ENCODE measurements at regions not wholly inside any gene's neighbourhood (a gene's known extent, or its start where the extent isn't known, plus 50 kb on each side); places are given as distances from the start of the nearest gene placed in this dataset.
"Not testable (repeated sequence)": the region's sequence is repeated elsewhere in the genome, so short reads cannot be mapped to it uniquely, and the experiment has no call there.

DNA sequence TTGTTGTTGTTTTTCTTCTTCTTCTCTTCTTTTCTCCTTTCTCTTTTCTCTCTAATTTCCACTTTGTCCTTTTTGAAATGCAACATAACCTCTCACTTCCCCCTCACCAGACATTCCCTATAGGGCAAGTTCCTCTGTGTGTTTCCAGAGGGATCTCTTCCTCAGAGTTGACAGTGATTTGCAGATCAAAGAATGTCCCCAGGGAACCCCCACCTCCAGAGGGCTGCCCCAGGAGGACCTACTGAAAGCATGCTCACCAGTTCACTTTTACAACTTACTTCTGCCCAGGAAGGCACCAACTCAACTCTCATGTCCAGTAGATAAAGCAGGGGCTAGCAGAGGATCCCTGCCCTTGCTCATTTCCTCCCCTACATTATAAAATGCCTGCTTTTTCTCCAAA, 1648.0 kb downstream of the PCDH9 start:
- CTCF ChIA-PET, result no interaction called here
- Histone ChIP-seq H3K9me3 (ENCODE audit: control extremely low read depth in 1 of 5, control insufficient read depth in 4 of 5, insufficient read depth in 2 of 5, low read depth in 1 of 5, low read length in 4 of 5) (no peaks in the 10 kb centered on the region), H3K4me3 (ENCODE audit: control insufficient read depth in 1 of 7, extremely low read depth in 1 of 7, insufficient read depth in 4 of 7, low read depth in 2 of 7, low read length in 6 of 7) (no peak overlapping the region), H3K4me1 (ENCODE audit: control extremely low read depth in 1 of 4, control insufficient read depth in 4 of 4, insufficient read depth in 4 of 4, low read length in 3 of 4) (no peaks in the 10 kb centered on the region), H3K27me3 (replicated peaks in 2 of 5; ENCODE audit: control insufficient read depth in 4 of 5, insufficient read depth in 5 of 5, low read length in 4 of 5) (no peaks in the 10 kb centered on the region), H3K27ac (ENCODE audit: insufficient read depth in 1 of 2, low read depth in 1 of 2, low read length in 2 of 2, poor library complexity in 1 of 2, severe bottlenecking in 2 of 2) (no peak overlapping the region), H3K36me3 (ENCODE audit: control insufficient read depth in 4 of 4, insufficient read depth in 4 of 4, low read length in 3 of 4) (no peaks in the 10 kb centered on the region)
- POLR2A ChIA-PET, result no interaction called here
- DNase-seq, result no peak

- H3K27me3 ChIP-seq (replicated peaks in 2 of 5; ENCODE audit: control insufficient read depth in 4 of 5, insufficient read depth in 5 of 5, low read length in 4 of 5); H3K9me3 ChIP-seq (ENCODE audit: control extremely low read depth in 1 of 5, control insufficient read depth in 4 of 5, insufficient read depth in 2 of 5, low read depth in 1 of 5, low read length in 4 of 5); H3K36me3 ChIP-seq (ENCODE audit: control insufficient read depth in 4 of 4, insufficient read depth in 4 of 4, low read length in 3 of 4); POLR2A ChIA-PET; H3K4me3 ChIP-seq (ENCODE audit: control insufficient read depth in 1 of 7, extremely low read depth in 1 of 7, insufficient read depth in 4 of 7, low read depth in 2 of 7, low read length in 6 of 7); DNase-seq; H3K4me1 ChIP-seq (ENCODE audit: control extremely low read depth in 1 of 4, control insufficient read depth in 4 of 4, insufficient read depth in 4 of 4, low read length in 3 of 4); H3K27ac ChIP-seq (ENCODE audit: insufficient read depth in 1 of 2, low read depth in 1 of 2, low read length in 2 of 2, poor library complexity in 1 of 2, severe bottlenecking in 2 of 2); CTCF ChIA-PET: not testable (repeated sequence)
- WGBS (ENCODE audit: insufficient coverage), result 83% methylated on average over 2 of the region's 5 CpGs
Measured at GRCh38 chr13:65564561-65564960, 1665.6 kb downstream of the PCDH9 start.

- no peaks in the 10 kb centered on the region for H3K4me1 ChIP-seq (ENCODE audit: control extremely low read depth in 1 of 4, control insufficient read depth in 4 of 4, insufficient read depth in 4 of 4, low read length in 3 of 4)
- no peak overlapping the region for H3K4me3 ChIP-seq (ENCODE audit: control insufficient read depth in 1 of 7, extremely low read depth in 1 of 7, insufficient read depth in 4 of 7, low read depth in 2 of 7, low read length in 6 of 7)
- POLR2A ChIA-PET, result no interaction called here
- CTCF ChIA-PET, result no interaction called here
- no peaks in the 10 kb centered on the region for H3K9me3 ChIP-seq (ENCODE audit: control extremely low read depth in 1 of 5, control insufficient read depth in 4 of 5, insufficient read depth in 2 of 5, low read depth in 1 of 5, low read length in 4 of 5)
- H3K27me3 ChIP-seq (replicated peaks in 2 of 5; ENCODE audit: control insufficient read depth in 4 of 5, insufficient read depth in 5 of 5, low read length in 4 of 5), result no peaks in the 10 kb centered on the region
- no peaks in the 10 kb centered on the region for H3K36me3 ChIP-seq (ENCODE audit: control insufficient read depth in 4 of 4, insufficient read depth in 4 of 4, low read length in 3 of 4)
- WGBS (ENCODE audit: insufficient coverage), result 100% methylated on average over 2 of the region's 3 CpGs
- DNase-seq, result no peak
- no peak overlapping the region for H3K27ac ChIP-seq (ENCODE audit: insufficient read depth in 1 of 2, low read depth in 1 of 2, low read length in 2 of 2, poor library complexity in 1 of 2, severe bottlenecking in 2 of 2)
Measured at GRCh38 chr13:65562305-65562704, 1667.8 kb downstream of the PCDH9 start.

DNA sequence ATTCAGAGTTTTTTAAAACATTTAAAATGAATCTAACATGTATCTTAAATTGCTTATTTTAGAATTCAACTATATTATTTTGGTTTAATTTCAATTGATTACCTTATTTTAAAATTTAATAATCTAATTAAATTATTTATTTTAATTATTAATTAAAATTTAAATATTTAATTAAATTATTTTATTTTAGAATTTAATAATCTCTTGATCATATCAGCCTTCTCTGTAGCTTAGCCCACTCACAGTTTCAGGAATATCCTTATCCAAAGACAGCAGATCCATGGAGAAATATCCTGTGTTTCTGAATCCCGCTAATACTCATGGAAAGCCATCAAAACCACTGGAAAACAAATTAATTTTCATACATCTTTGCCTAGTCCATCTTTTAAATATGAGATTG, 1669.2 kb downstream of the PCDH9 start:
- Histone ChIP-seq H3K4me1 (ENCODE audit: control extremely low read depth in 1 of 4, control insufficient read depth in 4 of 4, insufficient read depth in 4 of 4, low read length in 3 of 4) (no peaks in the 10 kb centered on the region), H3K36me3 (ENCODE audit: control insufficient read depth in 4 of 4, insufficient read depth in 4 of 4, low read length in 3 of 4) (no peaks in the 10 kb centered on the region), H3K27me3 (replicated peaks in 2 of 5; ENCODE audit: control insufficient read depth in 4 of 5, insufficient read depth in 5 of 5, low read length in 4 of 5) (no peaks in the 10 kb centered on the region), H3K4me3 (ENCODE audit: control insufficient read depth in 1 of 7, extremely low read depth in 1 of 7, insufficient read depth in 4 of 7, low read depth in 2 of 7, low read length in 6 of 7) (no peak overlapping the region), H3K27ac (ENCODE audit: insufficient read depth in 1 of 2, low read depth in 1 of 2, low read length in 2 of 2, poor library complexity in 1 of 2, severe bottlenecking in 2 of 2) (no peak overlapping the region), H3K9me3 (ENCODE audit: control extremely low read depth in 1 of 5, control insufficient read depth in 4 of 5, insufficient read depth in 2 of 5, low read depth in 1 of 5, low read length in 4 of 5) (no peaks in the 10 kb centered on the region)
- DNase-seq, result no peak
- CTCF ChIA-PET, result no interaction called here
- POLR2A ChIA-PET, result no interaction called here
- WGBS (ENCODE audit: insufficient coverage), result no CpG with 5 or more reads among the region's 1 CpG

GRCh38 chr13:65555962-65556361, 1674.2 kb downstream of the PCDH9 start:
- H3K27ac ChIP-seq (ENCODE audit: insufficient read depth in 1 of 2, low read depth in 1 of 2, low read length in 2 of 2, poor library complexity in 1 of 2, severe bottlenecking in 2 of 2), result no peak overlapping the region
- no peaks in the 10 kb centered on the region for H3K36me3 ChIP-seq (ENCODE audit: control insufficient read depth in 4 of 4, insufficient read depth in 4 of 4, low read length in 3 of 4)
- POLR2A ChIA-PET, result no interaction called here
- no peaks in the 10 kb centered on the region for H3K4me1 ChIP-seq (ENCODE audit: control extremely low read depth in 1 of 4, control insufficient read depth in 4 of 4, insufficient read depth in 4 of 4, low read length in 3 of 4)
- no CpG with 5 or more reads among the region's 2 CpGs for WGBS (ENCODE audit: insufficient coverage)
- no peaks in the 10 kb centered on the region for H3K27me3 ChIP-seq (replicated peaks in 2 of 5; ENCODE audit: control insufficient read depth in 4 of 5, insufficient read depth in 5 of 5, low read length in 4 of 5)
- DNase-seq, result no peak
- peaks cover 0 to 11% (median 0%) of the 10 kb centered on the region in 5 experiments for H3K9me3 ChIP-seq (ENCODE audit: control extremely low read depth in 1 of 5, control insufficient read depth in 4 of 5, insufficient read depth in 2 of 5, low read depth in 1 of 5, low read length in 4 of 5)
- no peak overlapping the region for H3K4me3 ChIP-seq (ENCODE audit: control insufficient read depth in 1 of 7, extremely low read depth in 1 of 7, insufficient read depth in 4 of 7, low read depth in 2 of 7, low read length in 6 of 7)
- CTCF ChIA-PET, result no interaction called here

DNA sequence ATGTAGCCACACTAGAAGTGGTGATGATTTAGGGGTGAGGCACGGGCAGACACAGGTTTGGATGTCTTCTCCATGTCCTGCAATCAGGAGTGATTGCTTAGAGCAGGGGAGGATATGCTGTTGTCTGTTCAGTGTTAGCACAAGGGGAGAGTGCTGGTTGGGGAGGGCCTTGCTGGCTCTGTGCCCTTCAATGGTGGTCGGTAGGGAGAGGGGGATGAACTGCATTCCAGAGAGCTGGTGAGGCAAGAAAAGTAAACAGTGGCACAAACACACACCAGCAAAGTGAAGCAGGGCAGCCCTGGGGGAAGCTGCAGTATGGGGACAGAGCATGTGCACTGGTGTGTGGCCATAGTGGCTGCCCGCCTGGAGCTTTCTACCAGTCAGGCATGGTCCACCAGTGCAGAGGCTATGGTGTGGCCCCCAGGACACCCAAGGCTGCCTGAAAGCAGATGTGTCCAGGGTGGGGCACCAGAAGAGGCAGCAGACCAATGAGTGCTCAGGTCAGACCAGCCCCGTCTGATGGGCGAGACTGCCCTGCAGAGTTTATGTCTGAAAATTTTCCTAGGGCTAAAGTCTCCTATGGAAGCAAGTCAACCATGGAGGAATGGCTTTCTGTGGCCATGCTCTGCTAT, 1676.9 kb downstream of the PCDH9 start:
- DNase-seq, result no peak
- Histone ChIP-seq H3K4me1 (ENCODE audit: control extremely low read depth in 1 of 4, control insufficient read depth in 4 of 4, insufficient read depth in 4 of 4, low read length in 3 of 4) (no peaks in the 10 kb centered on the region), H3K9me3 (ENCODE audit: control extremely low read depth in 1 of 5, control insufficient read depth in 4 of 5, insufficient read depth in 2 of 5, low read depth in 1 of 5, low read length in 4 of 5) (peaks cover 0 to 11% (median 0%) of the 10 kb centered on the region in 5 experiments), H3K36me3 (ENCODE audit: control insufficient read depth in 4 of 4, insufficient read depth in 4 of 4, low read length in 3 of 4) (no peaks in the 10 kb centered on the region), H3K27ac (ENCODE audit: insufficient read depth in 1 of 2, low read depth in 1 of 2, low read length in 2 of 2, poor library complexity in 1 of 2, severe bottlenecking in 2 of 2) (no peak overlapping the region), H3K27me3 (replicated peaks in 2 of 5; ENCODE audit: control insufficient read depth in 4 of 5, insufficient read depth in 5 of 5, low read length in 4 of 5) (no peaks in the 10 kb centered on the region), H3K4me3 (ENCODE audit: control insufficient read depth in 1 of 7, extremely low read depth in 1 of 7, insufficient read depth in 4 of 7, low read depth in 2 of 7, low read length in 6 of 7) (no peak overlapping the region)
- ChIA-PET CTCF (no interaction called here), POLR2A (no interaction called here)
- 91% methylated on average over 4 of the region's 5 CpGs for WGBS (ENCODE audit: insufficient coverage)

GRCh38 chr13:65551208-65551607, 1678.9 kb downstream of the PCDH9 start:
- Histone ChIP-seq H3K36me3 (ENCODE audit: control insufficient read depth in 4 of 4, insufficient read depth in 4 of 4, low read length in 3 of 4) (no peaks in the 10 kb centered on the region), H3K27me3 (replicated peaks in 2 of 5; ENCODE audit: control insufficient read depth in 4 of 5, insufficient read depth in 5 of 5, low read length in 4 of 5) (no peaks in the 10 kb centered on the region), H3K9me3 (ENCODE audit: control extremely low read depth in 1 of 5, control insufficient read depth in 4 of 5, insufficient read depth in 2 of 5, low read depth in 1 of 5, low read length in 4 of 5) (peaks cover 0 to 11% (median 0%) of the 10 kb centered on the region in 5 experiments), H3K4me3 (ENCODE audit: control insufficient read depth in 1 of 7, extremely low read depth in 1 of 7, insufficient read depth in 4 of 7, low read depth in 2 of 7, low read length in 6 of 7) (no peak overlapping the region), H3K4me1 (ENCODE audit: control extremely low read depth in 1 of 4, control insufficient read depth in 4 of 4, insufficient read depth in 4 of 4, low read length in 3 of 4) (no peaks in the 10 kb centered on the region), H3K27ac (ENCODE audit: insufficient read depth in 1 of 2, low read depth in 1 of 2, low read length in 2 of 2, poor library complexity in 1 of 2, severe bottlenecking in 2 of 2) (no peak overlapping the region)
- ChIA-PET POLR2A (no interaction called here), CTCF (no interaction called here)
- DNase-seq, result no peak
